RKO (cell line): ENCODE measurements at regions not wholly inside any gene's neighbourhood (a gene's known extent, or its start where the extent isn't known, plus 50 kb on each side); places are given as distances from the start of the nearest gene placed in this dataset.
"Not testable (repeated sequence)": the region's sequence is repeated elsewhere in the genome, so short reads cannot be mapped to it uniquely, and the experiment has no call there.

Source experiments
- DNase-seq: peaks from one replicate; pipeline ENCODE4 v3.0.0-alpha.2; 2016; ENCODE audit warnings: low spot score

DNA sequence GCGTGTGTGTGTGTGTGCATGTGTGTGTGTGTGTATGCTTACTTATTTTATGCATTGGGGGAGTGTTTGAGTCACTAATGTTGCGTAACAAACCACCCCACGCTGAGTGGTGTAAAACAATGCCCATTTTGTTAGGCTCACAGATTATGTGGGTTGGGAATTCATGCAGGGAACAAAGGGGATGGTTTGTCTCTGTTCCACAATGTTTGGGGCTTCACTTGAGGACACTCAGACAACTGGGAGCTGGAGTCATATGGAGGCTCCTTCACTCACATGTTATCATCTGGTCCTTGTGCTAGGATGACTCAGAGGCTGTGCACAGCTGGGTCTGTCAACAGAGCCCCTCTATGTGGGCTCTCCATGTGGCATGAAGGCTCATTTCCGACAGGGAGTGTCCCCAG lies 51.3 kb upstream of the LARGE1 start:
- no peak for DNase-seq

DNA sequence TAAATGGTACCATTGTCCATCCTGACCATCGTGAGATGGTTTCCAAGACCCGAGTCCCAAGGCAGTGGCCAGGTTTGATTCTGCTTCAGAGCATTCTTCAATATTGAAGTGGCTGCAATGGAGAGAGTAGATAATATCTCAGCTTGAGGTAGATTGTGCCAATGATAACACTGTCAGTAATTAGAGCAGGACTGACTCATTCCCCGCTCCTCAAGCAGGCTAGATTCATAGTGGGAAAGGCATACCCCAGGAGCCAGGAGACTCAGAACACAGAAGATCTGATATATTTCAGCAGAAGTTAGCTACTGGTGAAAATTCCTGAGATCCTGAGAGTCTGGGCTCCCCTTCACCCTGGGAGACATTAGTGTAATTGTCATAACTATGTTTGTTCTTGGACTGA lies 55.6 kb upstream of the LARGE1 start:
- DNase-seq = no peak

DNA sequence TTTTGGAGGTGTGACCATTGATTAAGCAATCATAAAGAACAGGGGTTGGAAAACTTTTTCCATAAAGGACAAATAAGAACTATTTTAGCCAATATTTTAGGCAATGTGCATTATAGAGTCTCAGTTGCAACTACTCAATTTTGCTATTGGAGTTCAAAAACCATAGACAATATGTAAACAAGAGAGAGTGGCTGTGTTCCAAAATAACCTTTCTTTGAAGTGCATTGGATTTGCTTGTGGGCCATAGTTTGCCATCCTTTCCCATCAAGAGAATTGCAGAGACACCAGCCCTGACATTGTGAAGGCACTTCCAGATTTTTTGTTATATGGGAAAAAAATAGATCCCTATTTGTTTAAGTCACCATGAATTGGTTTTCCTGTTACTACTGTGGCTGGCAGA lies 63.3 kb upstream of the LARGE1 start:
- no peak for DNase-seq

DNA sequence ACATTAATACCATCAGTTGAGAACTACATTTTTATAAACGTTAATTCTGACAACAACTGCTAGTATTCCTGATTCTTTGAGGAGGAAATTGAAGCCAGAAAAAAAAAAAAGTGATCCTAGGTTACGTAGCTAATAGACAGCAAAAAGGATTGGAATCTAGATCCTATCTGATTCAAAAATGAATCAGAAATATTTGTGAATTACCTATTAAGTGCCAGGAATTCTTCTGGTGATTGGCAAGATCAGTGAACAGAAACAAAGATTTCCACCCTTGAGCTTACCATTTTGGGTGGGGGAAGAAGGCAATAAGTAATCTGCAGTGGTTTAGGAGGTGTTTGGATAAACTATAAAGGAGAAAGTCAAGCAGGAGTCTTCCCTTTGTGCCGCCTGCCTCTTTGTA lies 63.9 kb upstream of the LARGE1 start:
- no peak for DNase-seq

DNA sequence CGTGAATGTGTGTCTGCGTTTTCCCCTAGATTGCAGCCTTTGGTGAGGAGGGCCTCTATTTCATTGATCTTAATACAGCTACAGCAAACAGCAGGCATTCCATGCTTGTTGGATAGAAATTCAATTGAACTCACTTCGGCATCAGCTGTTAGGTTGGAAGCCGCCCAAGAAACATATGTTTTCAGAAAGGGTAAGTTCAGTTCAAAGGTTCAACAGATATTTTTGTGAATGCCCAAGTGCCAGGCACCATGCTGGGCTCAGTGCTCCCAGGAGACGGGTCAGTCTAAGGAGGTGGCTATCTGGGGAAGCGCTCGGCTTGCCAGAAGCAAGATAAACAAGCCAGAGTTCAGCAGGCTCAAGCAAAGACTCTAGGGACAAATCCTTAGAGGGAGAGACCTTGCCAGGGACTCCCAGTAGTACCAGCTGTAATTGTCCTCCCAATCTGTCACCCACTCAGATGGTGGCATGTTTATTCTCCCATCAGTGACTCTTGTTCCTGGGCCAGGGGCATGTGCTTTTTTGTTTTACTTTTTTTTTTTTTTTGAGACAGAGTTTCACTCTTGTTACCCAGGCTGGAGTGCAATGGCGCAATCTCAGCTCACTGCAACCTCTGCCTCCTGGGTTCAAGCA lies 64.5 kb upstream of the LARGE1 start:
- DNase-seq = no peak

DNA sequence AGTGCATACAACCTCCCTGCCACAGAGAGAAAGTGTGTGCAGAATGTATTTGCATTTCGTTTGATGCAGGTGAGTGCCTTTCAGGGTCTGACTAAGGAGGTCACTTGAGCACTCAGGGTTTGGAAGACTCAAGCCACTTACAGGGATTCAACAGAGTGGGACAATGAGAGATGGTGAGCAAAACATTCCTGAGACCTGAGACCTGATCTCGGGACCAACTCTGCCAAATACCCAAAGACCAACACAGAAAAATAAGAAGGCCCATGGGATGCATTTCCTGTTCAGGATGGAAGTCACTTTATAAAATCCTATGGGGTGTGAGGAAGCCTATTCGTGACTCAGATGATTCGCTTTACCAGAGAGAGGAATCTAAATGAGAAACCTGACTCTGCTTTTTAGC lies 65.2 kb upstream of the LARGE1 start:
- no peak for DNase-seq

DNA sequence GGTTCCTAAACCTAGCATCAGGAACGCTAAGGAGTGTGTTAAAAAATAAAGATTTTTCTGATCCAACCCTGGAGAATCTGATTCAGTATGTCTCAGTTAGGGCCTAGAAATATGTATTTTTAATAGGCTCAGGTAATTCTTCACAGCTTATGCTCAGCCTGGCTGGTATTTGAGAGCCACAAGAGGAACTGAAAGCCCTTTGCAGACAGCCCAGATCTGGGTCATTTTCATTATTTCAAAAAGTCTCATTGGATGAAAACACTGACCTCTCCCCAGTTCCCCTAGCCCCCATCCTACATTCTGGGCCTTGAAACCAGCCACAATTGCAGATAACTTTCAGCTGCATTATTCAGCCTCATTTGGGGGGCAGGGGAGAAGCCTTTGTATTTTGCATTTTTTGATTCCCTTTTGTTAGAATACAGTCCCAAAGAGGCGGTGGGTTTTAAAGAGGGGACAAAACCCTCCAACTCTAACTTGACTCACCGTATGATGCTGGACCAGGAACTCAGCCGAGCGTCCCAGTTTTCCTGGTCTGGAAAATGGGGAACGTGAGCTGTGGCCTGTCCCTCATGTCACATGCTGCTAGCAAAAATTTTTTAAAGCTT lies 66.0 kb upstream of the LARGE1 start:
- no peak for DNase-seq

DNA sequence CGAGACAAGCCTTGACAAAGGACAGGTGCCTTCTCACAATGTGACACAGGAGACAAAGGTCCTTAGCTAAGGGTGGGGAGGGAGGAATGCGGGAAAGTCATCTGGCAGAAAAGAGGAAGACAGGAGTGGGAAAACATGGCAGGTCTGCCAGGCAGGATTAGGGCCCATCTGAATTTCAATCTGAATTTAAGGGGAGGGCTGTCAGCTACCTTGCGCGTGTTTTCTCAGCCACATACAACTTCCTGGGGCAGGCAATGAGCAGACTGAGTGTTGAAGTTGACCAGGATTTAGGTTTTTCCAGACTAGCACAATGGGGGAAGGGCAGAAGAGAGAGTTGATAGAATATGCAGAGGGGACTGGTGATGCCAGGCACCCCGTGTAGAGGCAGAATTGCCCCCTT lies 66.7 kb upstream of the LARGE1 start:
- DNase-seq = no peak

DNA sequence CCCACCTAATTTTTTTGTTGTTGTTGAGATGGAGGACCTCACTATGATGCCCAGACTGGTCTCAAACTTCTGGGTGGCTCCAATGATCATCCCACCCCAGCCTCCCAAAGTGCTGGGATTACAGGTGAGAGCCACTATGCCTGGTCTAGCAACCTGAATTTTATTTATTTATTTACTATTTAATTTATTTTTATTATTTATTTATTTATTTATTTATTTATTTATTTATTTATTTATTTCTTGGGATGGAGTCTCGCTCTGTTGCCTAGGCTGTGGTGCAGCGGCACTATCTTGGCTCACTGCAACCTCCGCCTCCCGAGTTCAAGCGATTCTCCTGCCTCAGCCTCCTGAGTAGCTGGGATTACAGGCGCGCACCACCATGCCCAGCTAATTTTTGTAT lies 69.0 kb upstream of the LARGE1 start:
- DNase-seq = not testable (repeated sequence)

DNA sequence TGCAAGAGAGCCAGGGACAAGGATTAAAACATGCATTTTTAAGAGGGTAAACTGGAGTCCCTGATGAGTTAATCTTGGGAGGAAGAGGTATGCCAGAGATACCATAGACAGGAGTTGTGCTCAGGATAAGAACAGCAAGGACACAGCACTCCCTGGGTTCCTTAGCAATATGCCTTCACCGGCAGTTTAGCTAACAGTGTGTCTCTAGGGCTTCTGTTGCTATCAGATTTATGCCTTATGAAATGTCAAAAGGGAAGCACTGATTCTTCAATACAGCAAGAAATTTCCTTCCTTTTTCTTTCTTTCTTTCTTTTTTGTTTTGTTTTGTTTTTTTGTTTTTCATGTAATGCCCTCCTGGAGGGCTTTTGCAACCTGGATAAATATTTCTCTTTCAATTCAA lies 71.3 kb upstream of the LARGE1 start:
- DNase-seq = no peak

DNA sequence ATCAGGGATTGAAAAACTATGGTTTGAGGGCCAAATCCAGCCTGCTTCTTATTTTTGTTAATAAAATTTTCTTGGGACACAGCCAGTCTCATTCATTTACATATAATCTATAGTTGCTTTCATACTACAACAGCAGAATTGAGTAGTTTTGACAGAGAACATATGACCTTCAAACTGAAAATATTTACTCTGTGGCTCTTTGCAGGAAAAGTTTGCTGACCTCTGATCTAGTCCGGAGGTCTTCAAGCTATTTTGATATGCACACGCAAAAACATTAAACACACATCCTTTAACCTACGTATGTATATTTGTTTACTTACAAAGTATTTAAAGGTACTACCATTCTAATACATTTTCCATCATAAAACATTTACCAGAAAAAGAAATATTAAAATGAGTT lies 76.5 kb upstream of the LARGE1 start:
- no peak for DNase-seq

DNA sequence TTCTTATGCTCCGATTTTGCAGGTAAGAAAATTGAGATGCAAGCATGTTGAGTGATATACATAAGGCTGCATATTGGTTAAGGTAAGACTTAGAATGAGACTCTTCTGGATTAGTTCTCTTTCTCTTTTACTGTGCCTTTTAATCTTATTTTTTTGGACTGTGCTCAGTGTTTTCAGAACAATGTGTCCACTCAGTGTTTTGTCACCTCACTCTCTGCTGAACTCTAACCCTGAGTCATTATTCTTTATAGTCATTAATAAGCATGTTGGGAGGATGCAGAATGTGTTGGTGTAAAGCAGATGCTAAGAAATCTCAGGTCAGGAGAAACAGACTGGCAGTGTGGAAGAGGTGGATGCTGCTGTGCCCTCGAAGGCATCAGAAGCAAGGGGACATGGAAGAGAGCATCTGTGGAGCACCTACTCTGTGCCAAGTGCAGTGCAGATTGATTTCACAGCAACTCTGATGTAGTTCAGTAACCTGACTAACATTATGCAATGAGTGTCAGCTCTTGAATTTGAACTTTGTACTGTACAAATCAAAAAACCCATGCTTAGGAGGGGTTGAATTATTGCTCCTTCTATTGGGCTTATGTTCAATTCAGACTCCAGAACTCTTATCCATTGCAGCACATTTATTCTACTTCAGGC lies 80.7 kb upstream of the LARGE1 start:
- DNase-seq = no peak

DNA sequence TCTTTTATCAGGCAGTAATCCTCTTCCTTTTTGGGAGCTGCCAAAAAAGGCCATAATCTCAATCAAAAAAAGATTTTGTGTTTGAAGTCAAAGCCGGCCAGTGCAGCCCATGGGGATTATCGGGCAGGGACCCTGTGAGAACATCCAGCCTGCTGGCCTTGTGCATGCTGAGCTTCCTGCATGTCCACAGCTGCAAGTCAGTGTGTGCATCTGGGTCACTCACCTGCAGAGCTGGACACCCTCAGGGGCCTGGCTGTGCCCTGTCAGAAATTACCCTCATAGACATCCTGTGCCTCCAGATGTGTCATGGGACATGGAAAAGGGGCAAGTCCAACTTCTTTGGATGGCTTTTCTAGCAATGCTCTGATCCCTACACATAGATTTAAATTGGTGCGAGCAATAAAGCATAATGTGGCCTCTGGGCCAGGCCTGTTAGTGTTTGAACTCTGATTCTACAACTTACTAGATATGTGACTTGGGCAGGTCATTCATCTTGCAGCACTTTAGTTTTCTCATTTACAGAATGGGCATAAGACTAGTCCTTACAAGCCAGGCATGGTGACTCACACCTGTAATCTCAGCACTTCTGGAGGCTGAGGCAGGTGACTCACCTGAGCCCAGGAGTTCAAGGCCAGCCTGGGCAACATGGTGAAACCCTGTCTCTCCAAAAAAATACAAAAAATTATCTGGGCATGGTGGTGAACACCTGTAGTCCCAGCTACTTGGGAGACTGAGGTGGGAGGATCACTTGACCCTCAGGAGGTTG lies 81.6 kb upstream of the LARGE1 start:
- no peak for DNase-seq

DNA sequence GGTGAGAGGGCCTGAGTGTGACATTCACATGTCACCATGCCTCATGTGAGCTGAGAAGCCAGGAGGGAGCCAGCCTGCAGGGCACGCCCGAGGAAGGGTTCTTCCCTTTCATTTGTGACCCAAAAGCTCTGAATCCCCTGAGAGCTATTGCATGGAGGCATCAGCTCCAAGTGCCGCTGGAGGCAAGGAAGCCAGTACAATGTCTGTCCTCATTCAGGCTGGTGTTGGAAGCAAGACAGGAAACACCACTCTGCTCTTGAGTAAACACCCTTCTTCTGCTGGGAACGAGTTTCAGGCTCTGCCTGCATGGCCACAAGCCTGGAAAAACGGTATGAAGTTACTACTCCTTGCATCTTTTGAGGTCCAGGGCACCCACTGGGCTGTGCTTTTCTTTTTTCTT lies 83.8 kb upstream of the LARGE1 start:
- DNase-seq = no peak

DNA sequence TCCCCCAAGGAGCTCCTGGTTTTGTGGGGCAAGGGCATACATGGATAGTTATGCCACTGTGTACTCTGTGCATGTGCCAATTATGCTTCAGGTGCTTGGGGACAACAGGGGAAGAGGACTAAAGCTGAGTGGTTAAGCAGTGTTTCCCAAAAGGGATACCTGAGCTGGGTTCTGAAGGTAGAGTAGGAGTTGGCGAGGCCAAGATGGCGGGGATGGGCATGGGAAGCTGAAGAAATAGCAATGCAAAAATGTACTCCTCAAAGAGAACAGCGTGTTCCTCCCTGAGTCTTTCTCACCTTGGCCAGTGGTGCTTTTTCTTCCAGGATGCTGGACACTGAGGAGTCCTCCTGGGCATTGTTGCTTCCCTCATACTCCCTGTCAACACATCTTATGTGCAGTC lies 90.0 kb upstream of the LARGE1 start:
- DNase-seq = no peak

DNA sequence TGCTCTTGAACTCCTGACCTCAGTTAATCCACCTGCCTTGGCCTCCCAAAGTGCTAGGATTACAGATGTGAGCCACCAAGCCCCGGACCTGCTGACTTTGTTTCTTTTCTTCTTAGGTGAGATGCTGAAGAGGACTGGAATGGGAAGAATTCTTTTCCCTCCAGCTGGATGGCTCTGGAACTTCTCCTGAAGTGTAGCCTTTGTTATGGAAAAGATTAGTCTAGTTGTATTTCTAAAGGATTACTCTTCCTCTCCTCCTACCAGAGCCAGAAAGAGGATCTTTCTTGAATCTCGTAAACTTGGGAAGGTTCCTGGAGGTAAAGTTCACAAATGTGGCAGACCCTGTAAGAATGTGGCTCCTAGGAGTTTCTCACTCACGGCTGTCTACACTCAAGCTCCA lies 95.4 kb upstream of the LARGE1 start:
- no peak for DNase-seq

DNA sequence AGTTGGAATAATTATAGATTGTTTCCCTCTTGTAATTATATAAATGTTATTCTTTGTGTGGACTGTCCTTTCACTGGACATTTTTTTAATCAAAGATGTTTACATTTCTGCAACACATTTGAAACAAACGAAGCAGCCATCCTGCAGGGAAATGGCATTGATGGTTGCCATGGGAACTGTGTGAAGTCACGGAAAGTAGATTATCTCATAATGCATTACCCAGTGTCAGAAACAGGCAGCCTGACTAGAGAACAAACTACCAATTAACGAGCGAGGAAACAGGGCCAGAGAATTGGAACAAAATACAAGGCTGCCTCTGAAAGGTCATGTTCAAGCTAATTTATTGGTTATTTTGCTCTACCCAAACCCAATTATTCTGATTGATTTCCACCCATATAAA lies 96.9 kb upstream of the LARGE1 start:
- no peak for DNase-seq

DNA sequence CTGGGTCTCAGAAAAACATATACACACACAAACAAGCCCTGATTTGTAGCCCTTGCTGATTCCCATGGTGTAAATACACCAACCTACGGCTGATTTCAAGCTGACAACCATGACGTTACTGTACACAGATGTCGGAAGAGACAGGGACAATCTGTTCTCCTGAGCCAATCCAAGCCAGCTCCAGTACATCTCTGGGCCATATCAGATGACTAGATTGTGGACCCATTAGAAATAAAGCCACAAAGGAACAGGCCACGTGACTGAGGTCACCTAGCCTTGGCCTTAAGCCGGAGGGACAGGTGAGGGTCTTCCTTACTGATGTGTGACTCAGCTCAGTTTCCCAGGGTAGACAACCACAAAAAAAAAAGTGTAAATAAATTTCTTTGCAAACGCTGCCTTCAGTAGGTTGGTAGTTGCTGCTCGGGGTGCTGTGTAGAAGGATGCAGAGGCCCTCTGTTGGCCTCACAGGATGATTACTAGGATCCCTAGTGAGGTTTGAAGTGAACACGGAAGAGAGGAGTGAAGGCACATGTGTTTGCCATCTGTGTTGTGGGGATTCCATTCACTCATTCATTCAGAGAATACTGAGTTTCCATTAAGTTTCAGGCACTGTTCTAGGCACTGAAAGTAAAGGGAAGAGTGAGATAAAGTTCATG lies 99.0 kb upstream of the LARGE1 start:
- DNase-seq = no peak

DNA sequence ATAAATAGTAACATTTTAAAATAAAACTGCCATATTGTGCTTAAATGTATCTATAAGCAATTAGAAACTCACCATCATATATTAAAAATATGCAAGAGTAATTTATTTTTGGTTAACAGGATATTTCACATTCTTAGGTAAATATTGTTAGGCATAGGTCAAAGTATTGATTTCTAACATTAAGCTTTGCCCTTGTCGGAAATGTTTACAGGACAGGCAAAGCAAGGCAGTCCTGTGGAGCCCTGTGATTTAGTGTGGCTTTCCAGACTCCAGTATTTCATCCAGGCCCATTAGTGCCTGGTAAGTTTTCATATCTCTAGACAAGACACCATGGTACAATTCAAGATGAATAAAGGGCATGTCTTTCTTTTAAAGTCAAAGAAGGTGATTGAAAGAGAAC lies 114.9 kb upstream of the LARGE1 start:
- DNase-seq = no peak

DNA sequence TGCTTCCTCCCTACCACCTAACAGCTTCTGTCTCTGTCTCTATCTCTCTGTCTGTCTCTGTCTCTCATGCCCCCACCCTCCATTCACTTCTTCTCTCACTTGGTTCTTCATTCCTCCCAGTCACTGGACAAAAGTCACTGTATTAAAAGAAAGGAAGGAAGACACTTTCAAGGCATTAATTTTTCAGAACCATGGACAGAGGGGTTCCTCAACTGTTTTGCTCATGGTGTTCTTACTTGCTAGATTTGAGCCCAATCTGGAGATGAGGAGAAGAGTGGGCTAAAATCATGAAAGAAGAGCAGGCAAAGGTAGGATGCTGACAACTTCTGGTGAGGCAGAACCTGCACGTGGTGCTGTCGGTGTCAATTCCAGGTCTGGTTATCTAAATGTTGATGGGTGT lies 116.7 kb upstream of the LARGE1 start:
- peak; percentile 11 for DNase-seq

DNA sequence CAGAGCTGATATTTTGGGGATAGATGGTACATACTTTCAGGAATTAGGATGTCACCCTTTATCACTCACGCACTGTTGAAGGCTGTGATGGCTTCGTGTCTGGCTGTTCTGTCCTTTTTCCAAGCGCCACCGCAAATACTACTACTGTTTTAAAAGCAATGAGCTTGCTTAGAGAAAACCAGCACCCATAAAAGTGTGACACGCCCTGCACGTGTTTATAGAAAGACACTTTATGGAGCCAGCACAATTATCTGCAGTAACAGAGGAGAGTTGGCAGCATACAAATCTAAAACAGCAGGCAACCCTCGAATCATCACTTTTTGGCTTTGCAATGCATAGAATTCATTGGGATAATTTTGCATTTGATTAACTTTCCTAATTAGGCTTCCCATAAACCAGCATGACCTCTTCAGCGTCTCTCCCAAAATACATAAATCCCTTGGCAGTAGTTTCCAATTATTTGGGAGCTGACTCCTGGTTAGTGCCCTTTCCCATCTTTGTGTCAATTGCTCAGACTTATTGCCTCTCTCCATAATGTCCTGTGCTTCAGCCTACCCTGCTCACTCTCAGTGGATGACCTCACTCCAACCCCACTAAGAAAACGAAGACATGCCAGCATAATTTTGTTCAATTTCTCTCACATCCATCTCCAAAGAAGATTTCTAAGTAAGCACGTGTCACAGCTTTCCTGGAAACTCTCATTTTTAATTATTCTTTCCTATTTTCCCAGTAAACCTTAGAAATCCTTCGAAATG lies 118.7 kb upstream of the LARGE1 start:
- no peak for DNase-seq

DNA sequence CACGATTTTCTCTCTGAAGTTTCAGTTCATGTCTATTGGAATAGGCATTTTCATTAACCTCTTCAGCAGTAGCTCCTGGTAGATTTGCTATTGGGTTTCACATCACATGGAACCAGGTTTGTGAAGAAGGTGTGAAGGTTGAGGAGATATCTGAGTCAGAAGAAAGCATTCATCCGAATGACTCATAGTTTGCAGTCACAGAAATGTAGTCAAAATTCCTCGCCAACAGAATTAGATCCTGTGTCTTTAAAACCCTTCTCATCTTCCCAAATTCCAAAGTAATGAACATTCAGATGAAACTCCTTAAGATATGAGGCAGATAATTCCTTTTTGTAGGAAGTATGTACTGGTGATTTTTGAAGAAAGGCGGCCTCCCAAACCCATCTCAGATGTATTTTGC lies 125.0 kb upstream of the LARGE1 start:
- peak; percentile 24 for DNase-seq
